Colonic mucosa (tissue), 4 donors: ENCODE measurements at regions not wholly inside any gene's neighbourhood (a gene's known extent, or its start where the extent isn't known, plus 50 kb on each side); places are given as distances from the start of the nearest gene placed in this dataset.

Source experiments
- DNase-seq: peaks from one replicate; pipeline ENCODE4 v3.0.0-alpha.2; 2020
- H3K27ac ChIP-seq: fragments of 200-600 bp; one replicate; pipeline ENCODE4 v1.8.0; 2021
- H3K27me3 ChIP-seq: fragments of 200-600 bp; one replicate; pipeline ENCODE4 v1.8.0; 2021
- H3K36me3 ChIP-seq: fragments of 200-600 bp; one replicate; pipeline ENCODE4 v1.8.0; 2021
- H3K4me1 ChIP-seq: fragments of 200-600 bp; one replicate; pipeline ENCODE4 v1.8.0; 2021; ENCODE audit warnings: mild to moderate bottlenecking
- H3K4me3 ChIP-seq: fragments of 200-600 bp; one replicate; pipeline ENCODE4 v1.8.0; 2021
- H3K9ac ChIP-seq, 2 donors: one replicate each; pipeline ENCODE4 v1.7.0; 2013; ENCODE audit warnings: control low read depth in 2 of 2, low read depth in 2 of 2, low read length in 2 of 2
- H3K9me3 ChIP-seq: fragments of 200-600 bp; one replicate; pipeline ENCODE4 v1.8.0; 2021
- intact Hi-C: fragments of 100-400 bp; cut with DNase I; formaldehyde crosslinking; loops from one replicate; pipeline ENCODE4 v1.14.1; 2022
- TF ChIP-seq, protein P1 (sequence below): fragments of 200-600 bp; IDR thresholded peaks from one replicate; pipeline ENCODE4 v1.8.0; 2022; ENCODE audit warnings: antibody characterized with exemption, mild to moderate bottlenecking
- donor health status: healthy.
- donor health status: DM: no; HTN: no; CAD: no.
- donor health status: DM: no; HTN: no; CAD: no.

DNA sequence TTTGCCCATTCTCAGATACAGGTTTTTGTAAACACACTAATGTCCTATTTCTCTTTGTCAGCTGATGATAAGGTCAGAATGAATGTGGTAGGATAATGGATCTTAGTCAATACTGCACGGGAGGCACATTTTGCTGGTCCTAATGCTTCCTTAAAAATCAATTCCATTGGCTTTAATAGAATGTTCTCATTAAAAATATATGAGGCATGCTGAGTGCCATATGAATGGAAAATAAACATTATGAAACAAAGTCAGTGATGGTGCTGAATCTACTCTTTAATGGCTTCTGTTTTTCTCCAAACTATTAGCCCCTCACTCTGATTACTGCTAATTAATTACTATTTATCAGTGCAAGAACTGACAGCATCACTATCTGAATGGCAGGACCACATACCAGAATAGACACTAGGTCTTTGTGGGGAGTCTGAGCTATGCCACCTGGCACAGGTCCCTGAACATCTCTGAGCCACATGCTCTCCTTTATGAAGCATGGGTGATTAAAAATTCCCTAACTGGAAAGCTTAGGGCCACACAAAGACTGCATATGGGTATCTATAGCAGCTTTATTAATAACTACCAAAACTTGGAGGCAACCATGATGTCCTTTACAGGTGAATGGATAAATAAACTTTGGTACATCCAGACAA is 278.9 kb downstream of the MEX3B start:
- no peak overlapping the region for H3K9ac ChIP-seq
- H3K27ac ChIP-seq: no peak overlapping the region
- H3K27me3 ChIP-seq: no peaks in the 10 kb centered on the region
- TF ChIP-seq, protein P1, sequence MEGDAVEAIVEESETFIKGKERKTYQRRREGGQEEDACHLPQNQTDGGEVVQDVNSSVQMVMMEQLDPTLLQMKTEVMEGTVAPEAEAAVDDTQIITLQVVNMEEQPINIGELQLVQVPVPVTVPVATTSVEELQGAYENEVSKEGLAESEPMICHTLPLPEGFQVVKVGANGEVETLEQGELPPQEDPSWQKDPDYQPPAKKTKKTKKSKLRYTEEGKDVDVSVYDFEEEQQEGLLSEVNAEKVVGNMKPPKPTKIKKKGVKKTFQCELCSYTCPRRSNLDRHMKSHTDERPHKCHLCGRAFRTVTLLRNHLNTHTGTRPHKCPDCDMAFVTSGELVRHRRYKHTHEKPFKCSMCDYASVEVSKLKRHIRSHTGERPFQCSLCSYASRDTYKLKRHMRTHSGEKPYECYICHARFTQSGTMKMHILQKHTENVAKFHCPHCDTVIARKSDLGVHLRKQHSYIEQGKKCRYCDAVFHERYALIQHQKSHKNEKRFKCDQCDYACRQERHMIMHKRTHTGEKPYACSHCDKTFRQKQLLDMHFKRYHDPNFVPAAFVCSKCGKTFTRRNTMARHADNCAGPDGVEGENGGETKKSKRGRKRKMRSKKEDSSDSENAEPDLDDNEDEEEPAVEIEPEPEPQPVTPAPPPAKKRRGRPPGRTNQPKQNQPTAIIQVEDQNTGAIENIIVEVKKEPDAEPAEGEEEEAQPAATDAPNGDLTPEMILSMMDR: no peak
- no peaks in the 10 kb centered on the region for H3K36me3 ChIP-seq
- DNase-seq: no peak
- H3K4me3 ChIP-seq: no peak overlapping the region
- H3K9me3 ChIP-seq: no peaks in the 10 kb centered on the region
- intact Hi-C loops: no loop called here
- no peaks in the 10 kb centered on the region for H3K4me1 ChIP-seq

DNA sequence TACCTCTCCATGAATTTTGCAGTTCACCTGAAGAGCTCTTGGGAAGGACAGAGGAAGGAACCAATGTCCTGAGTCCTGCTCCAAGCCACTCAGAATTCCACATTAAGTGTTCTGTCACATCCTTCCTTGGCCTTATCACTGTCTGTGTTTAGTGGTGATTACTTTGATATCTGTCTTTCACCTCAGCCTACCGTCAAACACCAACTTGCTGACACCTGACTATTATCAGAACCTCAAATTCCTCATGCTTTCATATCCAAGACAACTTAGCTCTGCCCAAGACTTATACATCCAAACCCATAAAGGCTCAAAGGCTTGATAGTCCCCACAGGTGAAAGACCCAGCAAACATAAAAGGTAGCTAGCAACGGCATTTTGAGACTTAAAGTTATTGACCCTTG is 280.0 kb downstream of the MEX3B start:
- Histone ChIP-seq H3K36me3 (no peaks in the 10 kb centered on the region), H3K9ac (no peak overlapping the region), H3K9me3 (no peaks in the 10 kb centered on the region), H3K4me1 (no peaks in the 10 kb centered on the region), H3K27me3 (no peaks in the 10 kb centered on the region), H3K4me3 (no peak overlapping the region), H3K27ac (no peak overlapping the region)
- intact Hi-C loops: no loop called here
- DNase-seq: no peak
- TF ChIP-seq, protein P1: no peak

- Histone ChIP-seq H3K27me3 (no peaks in the 10 kb centered on the region), H3K27ac (no peak overlapping the region), H3K9me3 (no peaks in the 10 kb centered on the region), H3K4me3 (no peak overlapping the region), H3K9ac (no peak overlapping the region), H3K36me3 (no peaks in the 10 kb centered on the region), H3K4me1 (no peaks in the 10 kb centered on the region)
- TF ChIP-seq, protein P1: no peak
- DNase-seq: no peak
- intact Hi-C loops: no loop called here
Measured at GRCh38 chr15:81763304-81763703, 282.5 kb downstream of the MEX3B start.

GRCh38 chr15:81760686-81761085 is 285.1 kb downstream of the MEX3B start:
- intact Hi-C loops: no loop called here
- no peaks in the 10 kb centered on the region for H3K36me3 ChIP-seq
- no peaks in the 10 kb centered on the region for H3K9me3 ChIP-seq
- H3K4me3 ChIP-seq: no peak overlapping the region
- TF ChIP-seq, protein P1: no peak
- DNase-seq: no peak
- no peaks in the 10 kb centered on the region for H3K27me3 ChIP-seq
- no peak overlapping the region for H3K27ac ChIP-seq
- no peak overlapping the region for H3K9ac ChIP-seq
- no peaks in the 10 kb centered on the region for H3K4me1 ChIP-seq

DNA sequence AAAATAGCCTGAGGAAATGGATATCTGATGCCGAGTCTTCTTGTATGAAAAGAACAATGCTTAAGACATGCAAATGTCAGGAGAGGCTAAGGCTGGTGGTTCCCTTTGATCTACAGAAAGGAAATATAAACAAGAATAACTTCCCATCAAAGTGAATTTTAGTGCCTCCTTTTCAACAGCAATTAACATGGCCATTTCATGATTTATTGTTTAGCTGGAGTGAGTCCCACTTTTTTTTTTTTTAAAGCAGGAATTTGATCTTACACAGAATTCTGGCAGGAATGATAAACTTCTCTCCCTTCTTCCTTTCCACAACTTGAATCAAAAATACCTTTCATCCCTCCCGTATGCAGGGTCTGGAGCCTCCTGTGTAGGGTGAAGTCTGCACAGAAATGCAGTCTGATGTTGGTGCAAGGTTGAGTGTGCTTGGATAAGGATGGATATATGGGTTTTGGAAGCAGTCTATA is 287.0 kb downstream of the MEX3B start:
- no peak for DNase-seq
- Histone ChIP-seq H3K9me3 (no peaks in the 10 kb centered on the region), H3K27ac (no peak overlapping the region), H3K36me3 (no peaks in the 10 kb centered on the region), H3K9ac (no peak overlapping the region), H3K27me3 (no peaks in the 10 kb centered on the region), H3K4me1 (no peaks in the 10 kb centered on the region), H3K4me3 (no peak overlapping the region)
- TF ChIP-seq, protein P1: no peak
- intact Hi-C loops: no loop called here
